Liver (tissue), 3 donors: ENCODE measurements at regions not wholly inside any gene's neighbourhood (a gene's known extent, or its start where the extent isn't known, plus 50 kb on each side); places are given as distances from the start of the nearest gene placed in this dataset.

Source experiments
- CTCF ChIP-seq: fragments of 150-350 bp; IDR thresholded peaks from 2 replicates; pipeline ENCODE4 v1.5.1; 2017; ENCODE audit warnings: improper control_type of control experiment, low read depth, low read length; ENCODE audit not compliant: missing input control
- EGR1 ChIP-seq, 2 donors: IDR thresholded peaks; 2 replicates each; pipeline ENCODE4 v1.6.1; 2016 to 2018; ENCODE audit warnings: antibody characterized with exemption in 2 of 2, low read depth in 2 of 2
- FOXA1 ChIP-seq: IDR thresholded peaks from 2 replicates; pipeline ENCODE4 v1.6.1; 2016; ENCODE audit warnings: antibody characterized with exemption
- HNF4G ChIP-seq: IDR thresholded peaks from 2 replicates; pipeline ENCODE4 v1.6.1; 2016; ENCODE audit warnings: antibody characterized with exemption
- MAX ChIP-seq: IDR thresholded peaks from 2 replicates; pipeline ENCODE4 v1.6.1; 2016; ENCODE audit warnings: antibody characterized with exemption
- RAD21 ChIP-seq, 2 donors: IDR thresholded peaks; 2 replicates each; pipeline ENCODE4 v1.6.1; 2016; ENCODE audit warnings: antibody characterized with exemption in 2 of 2, mild to moderate bottlenecking in 2 of 2
- REST ChIP-seq: IDR thresholded peaks from 2 replicates; pipeline ENCODE4 v1.6.1; 2016; ENCODE audit warnings: antibody characterized with exemption, mild to moderate bottlenecking
- RXRA ChIP-seq, 2 donors: IDR thresholded peaks; 2 replicates each; pipeline ENCODE4 v1.6.1; 2017 to 2018; ENCODE audit warnings: antibody characterized with exemption in 2 of 2, mild to moderate bottlenecking in 1 of 2
- SP1 ChIP-seq: IDR thresholded peaks from 2 replicates; pipeline ENCODE4 v1.6.1; 2018; ENCODE audit warnings: antibody characterized with exemption, mild to moderate bottlenecking
- TAF1 ChIP-seq: conservative IDR thresholded peaks from 2 replicates; pipeline ENCODE4 v1.6.1; 2016; ENCODE audit warnings: antibody characterized with exemption, mild to moderate bottlenecking
- YY1 ChIP-seq: IDR thresholded peaks from 2 replicates; pipeline ENCODE4 v1.6.1; 2016; ENCODE audit warnings: antibody characterized with exemption, mild to moderate bottlenecking
- ZBTB33 ChIP-seq: IDR thresholded peaks from 2 replicates; pipeline ENCODE4 v1.6.1; 2016; ENCODE audit warnings: antibody characterized with exemption
- donor health status: healthy.
- donor health status: healthy.

GRCh38 chr1:108357802-108358201 is 92.3 kb upstream of the NBPF6 start:
- TF ChIP-seq SP1, result no peak
- TF ChIP-seq CTCF, result no peak
- no peak for TF ChIP-seq ZBTB33
- no peak for TF ChIP-seq MAX
- TF ChIP-seq TAF1, result no peak
- TF ChIP-seq RAD21 (IDR thresholded peaks at IDR 0.05), result no peak
- no peak for TF ChIP-seq YY1
- no peak for TF ChIP-seq RXRA (IDR thresholded peaks at IDR 0.05)
- TF ChIP-seq FOXA1, result no peak
- TF ChIP-seq EGR1 (IDR thresholded peaks at IDR 0.05; ENCODE audit: low read depth in 2 of 2), result no peak
- TF ChIP-seq REST, result no peak
- TF ChIP-seq HNF4G, result no peak
